HEK293 (cell line): ENCODE measurements at regions not wholly inside any gene's neighbourhood (a gene's known extent, or its start where the extent isn't known, plus 50 kb on each side); places are given as distances from the start of the nearest gene placed in this dataset.

Experiments used
- CTCF ChIA-PET: fragments of 350-600 bp; formaldehyde crosslinking; extraction: SDS; loops from one replicate; lab custom pipeline; 2021; ENCODE audit warnings: antibody characterized with exemption; lab: Yijun Ruan, JAX
- POLR2A ChIA-PET: fragments of 300-600 bp; formaldehyde crosslinking; extraction: SDS; loops from one replicate; lab custom pipeline; 2020; ENCODE audit warnings: antibody characterized with exemption, inconsistent platforms; lab: Yijun Ruan, JAX
- H3K27ac ChIP-seq: fragments of 200-500 bp; sonication (Bioruptor generic); 2 replicates; pipeline ENCODE4 v1.5.1; 2014; ENCODE audit warnings: low read depth, low read length, control low read depth, inconsistent platforms; ENCODE audit errors: extremely low read depth
- H3K36me3 ChIP-seq, 2 experiments: fragments of 200-500 bp in 1 of 2; sonication (Bioruptor generic) in 1 of 2; 1 replicate in 1 of 2; 2 replicates in 1 of 2; pipeline ENCODE4 v1.5.1; 2014 to 2017; ENCODE audit warnings: inconsistent platforms in 2 of 2, low read length in 2 of 2; ENCODE audit not compliant: control insufficient read depth in 2 of 2, insufficient read depth in 1 of 2
- H3K4me1 ChIP-seq: fragments of 200-500 bp; sonication (Bioruptor generic); 2 replicates; pipeline ENCODE4 v1.5.1; 2014; ENCODE audit warnings: mild to moderate bottlenecking, low read length, inconsistent platforms; ENCODE audit not compliant: control insufficient read depth, insufficient read depth
- H3K4me3 ChIP-seq: 2 replicates; pipeline ENCODE4 v1.5.1; 2011; ENCODE audit warnings: low read depth, mild to moderate bottlenecking, control low read depth, low read length, moderate library complexity
- H3K9me3 ChIP-seq: fragments of 200-500 bp; sonication (Bioruptor generic); 2 replicates; pipeline ENCODE4 v1.5.1; 2014; ENCODE audit warnings: low read depth, low read length, inconsistent platforms; ENCODE audit not compliant: control insufficient read depth, insufficient read depth
- FEZF1 ChIP-seq: fragments of 450-650 bp; formaldehyde crosslinking; IDR thresholded peaks from 2 replicates; pipeline ENCODE4 v1.5.1; 2016; ENCODE audit warnings: missing biosample characterization, missing genetic modification characterization
- KLF1 ChIP-seq: fragments of 450-650 bp; formaldehyde crosslinking; IDR thresholded peaks from 2 replicates; pipeline ENCODE4 v1.5.1; 2016; ENCODE audit warnings: missing biosample characterization, missing genetic modification characterization
- KLF10 ChIP-seq: fragments of 450-650 bp; IDR thresholded peaks from 2 replicates; pipeline ENCODE4 v1.5.1; 2018; ENCODE audit warnings: missing biosample characterization, mild to moderate bottlenecking, missing genetic modification characterization
- MYNN ChIP-seq: fragments of 450-650 bp; formaldehyde crosslinking; IDR thresholded peaks from 2 replicates; pipeline ENCODE4 v1.5.1; 2016; ENCODE audit warnings: missing biosample characterization, missing genetic modification characterization, borderline replicate concordance
- PRDM6 ChIP-seq: fragments of 450-650 bp; formaldehyde crosslinking; IDR thresholded peaks from 2 replicates; pipeline ENCODE4 v1.5.1; 2017; ENCODE audit warnings: missing biosample characterization, missing genetic modification characterization
- TSHZ1 ChIP-seq: fragments of 450-650 bp; formaldehyde crosslinking; IDR thresholded peaks from 2 replicates; pipeline ENCODE4 v1.5.1; 2016; ENCODE audit warnings: missing biosample characterization, missing genetic modification characterization, borderline replicate concordance
- YY2 ChIP-seq: fragments of 450-650 bp; formaldehyde crosslinking; IDR thresholded peaks from 2 replicates; pipeline ENCODE4 v1.5.1; 2016; ENCODE audit warnings: missing biosample characterization, missing genetic modification characterization
- ZFP69B ChIP-seq: fragments of 450-650 bp; formaldehyde crosslinking; IDR thresholded peaks from 2 replicates; pipeline ENCODE4 v1.5.1; 2016; ENCODE audit warnings: missing biosample characterization, missing genetic modification characterization
- ZNF266 ChIP-seq: fragments of 450-650 bp; formaldehyde crosslinking; IDR thresholded peaks from 2 replicates; pipeline ENCODE4 v1.5.1; 2016; ENCODE audit warnings: missing biosample characterization, missing genetic modification characterization, low read depth
- ZNF274 ChIP-seq, 2 experiments: fragments of 200-500 bp in 1 of 2; fragments of 450-650 bp in 1 of 2; sonication (Bioruptor generic) in 1 of 2; formaldehyde crosslinking in 1 of 2; IDR thresholded peaks; 2 replicates each; pipeline versions ENCODE4 v1.5.1 to v1.6.1; 2014 to 2016; ENCODE audit warnings: borderline replicate concordance in 1 of 2, inconsistent platforms in 1 of 2, low read length in 1 of 2, missing biosample characterization in 1 of 2, missing genetic modification characterization in 1 of 2
- ZNF292 ChIP-seq: fragments of 450-650 bp; formaldehyde crosslinking; IDR thresholded peaks from 2 replicates; pipeline ENCODE4 v1.5.1; 2016; ENCODE audit warnings: low read depth, missing biosample characterization, missing genetic modification characterization, borderline replicate concordance
- ZNF341 ChIP-seq: fragments of 450-650 bp; formaldehyde crosslinking; IDR thresholded peaks from 2 replicates; pipeline ENCODE4; 2016; ENCODE audit warnings: low read depth, missing biosample characterization, missing genetic modification characterization
- ZNF350 ChIP-seq: fragments of 450-650 bp; formaldehyde crosslinking; IDR thresholded peaks from 2 replicates; pipeline ENCODE4 v1.5.0; 2017; ENCODE audit warnings: missing biosample characterization, mild to moderate bottlenecking, missing genetic modification characterization
- ZNF416 ChIP-seq: fragments of 450-650 bp; formaldehyde crosslinking; IDR thresholded peaks from 2 replicates; pipeline ENCODE4 v1.5.1; 2016; ENCODE audit warnings: missing biosample characterization, missing genetic modification characterization
- ZNF521 ChIP-seq: fragments of 450-650 bp; formaldehyde crosslinking; IDR thresholded peaks from 2 replicates; pipeline ENCODE4 v1.5.1; 2017; ENCODE audit warnings: missing biosample characterization, mild to moderate bottlenecking, missing genetic modification characterization
- ZNF560 ChIP-seq: fragments of 450-650 bp; formaldehyde crosslinking; IDR thresholded peaks from 2 replicates; pipeline ENCODE4 v1.5.1; 2017; ENCODE audit warnings: missing biosample characterization, missing genetic modification characterization, borderline replicate concordance
- ZNF585B ChIP-seq: fragments of 450-650 bp; formaldehyde crosslinking; IDR thresholded peaks from 2 replicates; pipeline ENCODE4 v1.5.1; 2016; ENCODE audit warnings: missing biosample characterization, missing genetic modification characterization
- ZNF670 ChIP-seq: fragments of 450-650 bp; formaldehyde crosslinking; IDR thresholded peaks from 2 replicates; pipeline ENCODE4 v1.5.1; 2016; ENCODE audit warnings: missing biosample characterization, missing genetic modification characterization, low read depth
- ZNF768 ChIP-seq: fragments of 450-650 bp; formaldehyde crosslinking; IDR thresholded peaks from 2 replicates; pipeline ENCODE4 v1.5.1; 2018; ENCODE audit warnings: missing biosample characterization, mild to moderate bottlenecking, missing genetic modification characterization
- ZSCAN30 ChIP-seq: fragments of 450-650 bp; IDR thresholded peaks from 2 replicates; pipeline ENCODE4 v1.5.1; 2018; ENCODE audit warnings: missing biosample characterization, mild to moderate bottlenecking, missing genetic modification characterization, moderate library complexity
- TF ChIP-seq, protein P1 (sequence below): fragments of 450-650 bp; formaldehyde crosslinking; IDR thresholded peaks from 2 replicates; pipeline ENCODE4 v1.5.1; 2016; ENCODE audit warnings: missing biosample characterization, missing genetic modification characterization
- TF ChIP-seq, protein P2 (sequence below): fragments of 450-650 bp; formaldehyde crosslinking; IDR thresholded peaks from 2 replicates; pipeline ENCODE4 v1.5.1; 2016; ENCODE audit warnings: missing biosample characterization, missing genetic modification characterization
- TF ChIP-seq, protein P3 (sequence below): fragments of 450-650 bp; formaldehyde crosslinking; IDR thresholded peaks from 2 replicates; pipeline ENCODE4 v1.5.1; 2017; ENCODE audit warnings: missing biosample characterization, mild to moderate bottlenecking, missing genetic modification characterization, moderate library complexity

DNA sequence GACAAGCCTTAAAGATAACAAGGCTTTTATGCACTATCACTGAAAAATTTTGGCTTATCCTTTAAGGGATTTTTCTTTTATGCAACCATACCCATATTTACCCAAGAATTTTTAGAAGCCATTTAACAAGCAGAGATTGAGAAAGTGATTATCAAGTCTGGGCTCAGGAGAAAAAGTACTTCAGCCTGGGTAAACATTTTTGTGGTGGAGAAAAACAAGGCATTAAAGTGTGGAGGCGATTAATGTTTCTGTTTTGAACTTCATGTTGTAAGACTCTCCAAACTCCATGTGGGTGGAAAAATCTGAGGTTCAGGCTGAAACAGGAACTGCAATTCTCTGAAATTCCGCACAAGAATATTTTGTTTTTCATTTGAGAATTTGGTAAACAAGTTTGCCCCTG is 260.4 kb upstream of the KCNMB2 start (continued):
- TF ChIP-seq, protein P1, sequence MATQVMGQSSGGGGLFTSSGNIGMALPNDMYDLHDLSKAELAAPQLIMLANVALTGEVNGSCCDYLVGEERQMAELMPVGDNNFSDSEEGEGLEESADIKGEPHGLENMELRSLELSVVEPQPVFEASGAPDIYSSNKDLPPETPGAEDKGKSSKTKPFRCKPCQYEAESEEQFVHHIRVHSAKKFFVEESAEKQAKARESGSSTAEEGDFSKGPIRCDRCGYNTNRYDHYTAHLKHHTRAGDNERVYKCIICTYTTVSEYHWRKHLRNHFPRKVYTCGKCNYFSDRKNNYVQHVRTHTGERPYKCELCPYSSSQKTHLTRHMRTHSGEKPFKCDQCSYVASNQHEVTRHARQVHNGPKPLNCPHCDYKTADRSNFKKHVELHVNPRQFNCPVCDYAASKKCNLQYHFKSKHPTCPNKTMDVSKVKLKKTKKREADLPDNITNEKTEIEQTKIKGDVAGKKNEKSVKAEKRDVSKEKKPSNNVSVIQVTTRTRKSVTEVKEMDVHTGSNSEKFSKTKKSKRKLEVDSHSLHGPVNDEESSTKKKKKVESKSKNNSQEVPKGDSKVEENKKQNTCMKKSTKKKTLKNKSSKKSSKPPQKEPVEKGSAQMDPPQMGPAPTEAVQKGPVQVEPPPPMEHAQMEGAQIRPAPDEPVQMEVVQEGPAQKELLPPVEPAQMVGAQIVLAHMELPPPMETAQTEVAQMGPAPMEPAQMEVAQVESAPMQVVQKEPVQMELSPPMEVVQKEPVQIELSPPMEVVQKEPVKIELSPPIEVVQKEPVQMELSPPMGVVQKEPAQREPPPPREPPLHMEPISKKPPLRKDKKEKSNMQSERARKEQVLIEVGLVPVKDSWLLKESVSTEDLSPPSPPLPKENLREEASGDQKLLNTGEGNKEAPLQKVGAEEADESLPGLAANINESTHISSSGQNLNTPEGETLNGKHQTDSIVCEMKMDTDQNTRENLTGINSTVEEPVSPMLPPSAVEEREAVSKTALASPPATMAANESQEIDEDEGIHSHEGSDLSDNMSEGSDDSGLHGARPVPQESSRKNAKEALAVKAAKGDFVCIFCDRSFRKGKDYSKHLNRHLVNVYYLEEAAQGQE (tag by site-specific recombination) = no peak
- no peak for TF ChIP-seq ZNF585B (tag by site-specific recombination)
- no peak for TF ChIP-seq ZNF350

- TF ChIP-seq ZNF560 (tag by site-specific recombination) = no peak
- no peak for TF ChIP-seq ZNF266 (tag by site-specific recombination)
- TF ChIP-seq ZNF670 = no peak
- no peak for TF ChIP-seq MYNN (tag by site-specific recombination)
- no peak for TF ChIP-seq ZNF274 (IDR thresholded peaks at IDR 0.05; ENCODE audit: low read length)
- TF ChIP-seq ZNF274 (tag by site-specific recombination; IDR thresholded peaks at IDR 0.05; ENCODE audit: borderline replicate concordance) = no peak
- no peak for TF ChIP-seq ZFP69B (tag by site-specific recombination)
- no peak for TF ChIP-seq YY2
- TF ChIP-seq, protein P2, sequence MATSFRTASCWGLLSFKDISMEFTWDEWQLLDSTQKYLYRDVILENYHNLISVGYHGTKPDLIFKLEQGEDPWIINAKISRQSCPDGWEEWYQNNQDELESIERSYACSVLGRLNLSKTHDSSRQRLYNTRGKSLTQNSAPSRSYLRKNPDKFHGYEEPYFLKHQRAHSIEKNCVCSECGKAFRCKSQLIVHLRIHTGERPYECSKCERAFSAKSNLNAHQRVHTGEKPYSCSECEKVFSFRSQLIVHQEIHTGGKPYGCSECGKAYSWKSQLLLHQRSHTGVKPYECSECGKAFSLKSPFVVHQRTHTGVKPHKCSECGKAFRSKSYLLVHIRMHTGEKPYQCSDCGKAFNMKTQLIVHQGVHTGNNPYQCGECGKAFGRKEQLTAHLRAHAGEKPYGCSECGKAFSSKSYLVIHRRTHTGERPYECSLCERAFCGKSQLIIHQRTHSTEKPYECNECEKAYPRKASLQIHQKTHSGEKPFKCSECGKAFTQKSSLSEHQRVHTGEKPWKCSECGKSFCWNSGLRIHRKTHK (tag by site-specific recombination) = no peak
- TF ChIP-seq ZNF768 (tag by site-specific recombination) = no peak
- TF ChIP-seq ZNF416 = no peak
- no peak for TF ChIP-seq KLF1 (tag by site-specific recombination)
- no peak for TF ChIP-seq ZNF341
- TF ChIP-seq, all 188 proteins: peak for 0
- Histone ChIP-seq H3K4me1 (no peaks in the 10 kb centered on the region), H3K27ac (no peak overlapping the region), H3K9me3 (no peaks in the 10 kb centered on the region), H3K36me3 (no peaks in the 10 kb centered on the region), H3K4me3 (no peak overlapping the region)
- ChIA-PET CTCF (no interaction called here), POLR2A (no interaction called here)
Observed at GRCh38 chr3:178277605-178278004, 258.6 kb upstream of the KCNMB2 start.

- H3K36me3 ChIP-seq = no peaks in the 10 kb centered on the region
- POLR2A ChIA-PET = no interaction called here
- H3K27ac ChIP-seq = no peak overlapping the region
- H3K4me1 ChIP-seq = no peaks in the 10 kb centered on the region
- CTCF ChIA-PET = interaction anchor here (0.6 kb wide), 1 partner anchor 94 kb away, joined by 3 read pairs; no protein-coding TSS in a partner anchor
- H3K4me3 ChIP-seq = no peak overlapping the region
- H3K9me3 ChIP-seq = no peaks in the 10 kb centered on the region
- TF ChIP-seq FEZF1 (tag by site-specific recombination) (no peak), ZNF521 (tag by site-specific recombination) (no peak), ZNF292 (no peak), PRDM6 (tag by site-specific recombination) (no peak), KLF10 (tag by site-specific recombination) (no peak), ZSCAN30 (no peak), TSHZ1 (no peak)
- TF ChIP-seq, protein P3, sequence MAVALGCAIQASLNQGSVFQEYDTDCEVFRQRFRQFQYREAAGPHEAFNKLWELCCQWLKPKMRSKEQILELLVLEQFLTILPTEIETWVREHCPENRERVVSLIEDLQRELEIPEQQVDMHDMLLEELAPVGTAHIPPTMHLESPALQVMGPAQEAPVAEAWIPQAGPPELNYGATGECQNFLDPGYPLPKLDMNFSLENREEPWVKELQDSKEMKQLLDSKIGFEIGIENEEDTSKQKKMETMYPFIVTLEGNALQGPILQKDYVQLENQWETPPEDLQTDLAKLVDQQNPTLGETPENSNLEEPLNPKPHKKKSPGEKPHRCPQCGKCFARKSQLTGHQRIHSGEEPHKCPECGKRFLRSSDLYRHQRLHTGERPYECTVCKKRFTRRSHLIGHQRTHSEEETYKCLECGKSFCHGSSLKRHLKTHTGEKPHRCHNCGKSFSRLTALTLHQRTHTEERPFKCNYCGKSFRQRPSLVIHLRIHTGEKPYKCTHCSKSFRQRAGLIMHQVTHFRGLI = no peak
Observed at GRCh38 chr3:178283561-178283960, 252.7 kb upstream of the KCNMB2 start.
